ENCODE measurements at regions not wholly inside any gene's neighbourhood (a gene's known extent, or its start where the extent isn't known, plus 50 kb on each side); places are given as distances from the start of the nearest gene placed in this dataset.

GRCh38 chr3:6222069-6222468 is 638.8 kb upstream of the GRM7 start (continued):
- TF ChIP-seq ARID3B (CRISPR knock-in tag; IDR thresholded peaks at IDR 0.05; ENCODE audit: borderline replicate concordance) (no peak), JUND (IDR thresholded peaks at IDR 0.05; ENCODE audit: borderline replicate concordance, low read depth, low read length) (no peak), JUND (tag; IDR thresholded peaks at IDR 0.05; ENCODE audit: borderline replicate concordance, low read depth, low read length) (no peak), IFI16 (CRISPR knock-in tag; IDR thresholded peaks at IDR 0.05) (no peak), ZNF347 (CRISPR knock-in tag; IDR thresholded peaks at IDR 0.05; ENCODE audit: low read depth) (no peak)

- Histone ChIP-seq H3K9me1 (ENCODE audit: control insufficient read depth, insufficient read depth, low read length) (no peaks in the 10 kb centered on the region), H3K4me1 (replicated peaks in 1 of 2; ENCODE audit: control insufficient read depth in 2 of 2, insufficient read depth in 2 of 2, low read length in 2 of 2) (no peaks in the 10 kb centered on the region), H3K9ac (ENCODE audit: insufficient read depth in 1 of 2, low read depth in 2 of 2, low read length in 2 of 2) (no peak overlapping the region), H3K27me3 (ENCODE audit: control insufficient read depth in 2 of 2, insufficient read depth in 2 of 2, low read length in 2 of 2) (no peaks in the 10 kb centered on the region), H4K20me1 (replicated peaks; ENCODE audit: control insufficient read depth, insufficient read depth, low read length) (no peaks in the 10 kb centered on the region), H2AFZ (ENCODE audit: low read depth, low read length) (no peak overlapping the region), H3K27ac (ENCODE audit: extremely low read depth, low read depth, low read length) (no peak overlapping the region), H3K4me3 (no peak overlapping the region), H3K9me3 (replicated peaks; ENCODE audit: control insufficient read depth, insufficient read depth, low read depth, low read length) (no peaks in the 10 kb centered on the region), H3K79me2 (ENCODE audit: control insufficient read depth, insufficient read depth, low read length) (no peaks in the 10 kb centered on the region), H3K36me3 (ENCODE audit: control insufficient read depth, insufficient read depth, low read length) (no peaks in the 10 kb centered on the region), H3K4me2 (ENCODE audit: insufficient read depth, low read length) (no peak overlapping the region)
- in situ Hi-C loops (cut with MboI) (no loop called here), intact Hi-C loops (cut with micrococcal nuclease) (no loop called here)
- no TSS peak for BruUV-seq (replicated peaks)
- TF ChIP-seq CAMTA2 (CRISPR knock-in tag; conservative IDR thresholded peaks at IDR 0.05) (no peak), ZNF41 (CRISPR knock-in tag; conservative IDR thresholded peaks at IDR 0.05) (no peak), STAT5B (CRISPR knock-in tag; IDR thresholded peaks at IDR 0.05) (no peak), GTF2A2 (tag; IDR thresholded peaks at IDR 0.05) (no peak), MEF2D (tag; conservative IDR thresholded peaks at IDR 0.05; ENCODE audit: low read depth) (no peak), ZNF311 (CRISPR knock-in tag; IDR thresholded peaks at IDR 0.05) (no peak), ZBTB43 (CRISPR knock-in tag; IDR thresholded peaks at IDR 0.05) (no peak)
- CTCF ChIA-PET (ENCODE audit: low intra/inter-chr PET ratio): no interaction called here
- no peak for DNase-seq (ENCODE audit: extremely low read depth in 1 of 4, low spot score in 3 of 4)
- no peak for FAIRE-seq
- 0% methylated on average over 3 of the region's 3 CpGs for WGBS (ENCODE audit: insufficient coverage, low coverage, missing lambda C conversion rate)
- ATAC-seq: no peak
- POLR2A ChIA-PET: interaction anchor here (0.9 kb wide), 1 partner anchor 18 kb away, joined by 3 read pairs; no protein-coding TSS in a partner anchor
Measured at GRCh38 chr3:6223572-6223971, 637.3 kb upstream of the GRM7 start.
